NCI-H1436 treated with DMSO at 0.1 percent for 48 hours (cell line): ENCODE measurements at regions not wholly inside any gene's neighbourhood (a gene's known extent, or its start where the extent isn't known, plus 50 kb on each side); places are given as distances from the start of the nearest gene placed in this dataset.
"Not testable (repeated sequence)": the region's sequence is repeated elsewhere in the genome, so short reads cannot be mapped to it uniquely, and the experiment has no call there.

ENCODE experiments used
- DNase-seq: peaks from one replicate; lab custom pipeline; 2025; lab: John Stamatoyannopoulos, UW

DNA sequence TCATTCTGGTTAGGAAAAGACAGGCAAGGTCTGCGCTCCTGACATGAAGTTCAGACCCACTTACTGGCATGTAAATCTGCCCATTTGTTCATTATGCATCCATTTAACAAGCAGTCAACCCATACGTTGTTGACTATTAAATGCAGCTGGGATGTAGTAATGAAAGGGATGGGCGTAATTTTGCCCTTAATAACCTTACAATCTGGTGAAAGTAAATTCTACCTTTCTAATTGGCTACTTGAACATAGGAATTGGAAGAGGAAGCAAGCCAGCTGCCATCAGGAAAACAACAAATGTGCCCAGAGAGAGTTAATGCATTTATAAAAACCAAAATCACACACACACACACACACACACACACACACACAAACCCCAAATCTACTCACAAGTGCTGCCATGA lies 170.2 kb upstream of the PITRM1 start:
- DNase-seq: no peak

DNA sequence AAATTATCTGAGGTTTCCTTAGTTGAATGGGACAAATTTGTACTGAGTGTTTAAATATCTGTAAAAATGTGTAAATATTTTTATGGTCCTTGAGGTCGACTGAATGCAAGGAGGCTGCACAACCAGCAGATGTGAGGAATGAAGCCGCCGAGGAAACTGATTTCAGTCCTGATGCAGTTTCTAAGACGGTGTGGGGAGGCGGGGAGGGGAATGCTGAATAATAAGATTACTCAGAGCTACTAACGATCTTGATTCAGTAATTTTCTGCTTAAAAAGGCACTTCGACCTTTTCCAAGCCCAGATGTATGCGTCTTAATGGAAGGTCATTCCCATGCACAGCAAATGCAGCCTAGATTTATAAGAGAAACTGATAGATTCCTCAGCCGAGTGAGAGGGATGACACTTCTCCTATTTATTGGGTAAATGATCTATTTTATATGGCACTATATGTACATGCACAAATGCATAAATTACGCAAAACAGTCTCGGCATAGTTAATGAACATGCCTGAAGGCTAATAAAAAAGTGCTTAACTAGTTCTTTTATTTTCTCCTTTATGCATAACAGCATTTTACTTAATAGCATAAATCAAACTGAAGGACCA lies 167.6 kb upstream of the PITRM1 start:
- no peak for DNase-seq

DNA sequence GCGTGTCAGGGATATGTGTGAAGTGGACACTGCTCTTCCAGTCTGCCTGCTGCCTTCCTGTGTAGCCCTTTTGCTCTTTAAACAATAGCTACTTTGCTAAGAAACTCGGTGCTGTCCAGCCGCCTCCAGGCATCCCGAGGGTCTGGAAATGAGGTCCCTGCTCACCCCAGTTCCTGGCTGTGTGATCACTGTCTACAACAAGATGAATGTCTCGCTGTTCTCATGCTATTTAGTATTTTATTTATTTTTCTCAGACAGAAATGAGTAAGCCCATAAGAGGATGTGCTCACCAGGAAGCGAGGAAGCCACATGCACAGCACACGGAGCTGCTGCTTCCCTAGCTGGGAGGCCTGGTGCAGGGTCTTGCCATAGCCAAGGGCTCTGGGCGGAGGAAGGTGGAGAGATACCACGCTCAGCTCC lies 167.0 kb upstream of the PITRM1 start:
- DNase-seq: no peak

DNA sequence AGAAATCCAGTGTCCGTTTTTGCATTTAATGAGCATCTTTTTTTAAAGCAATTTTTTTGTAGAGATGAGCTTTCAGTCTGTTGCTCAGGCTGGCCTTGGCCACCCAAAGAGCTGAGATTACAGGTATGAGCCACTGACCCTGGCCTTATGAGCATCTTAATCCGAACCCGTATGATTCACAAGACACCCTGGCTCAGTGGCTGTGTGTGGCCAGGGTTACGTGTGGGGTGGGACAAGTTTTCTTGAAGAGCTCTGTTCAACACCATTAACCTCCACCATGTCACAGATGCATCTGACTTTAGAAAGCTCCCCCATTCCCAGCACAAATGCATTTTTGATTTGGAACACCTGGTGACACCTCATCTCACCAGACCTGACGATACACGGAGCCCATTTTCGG lies 166.5 kb upstream of the PITRM1 start:
- DNase-seq: no peak

DNA sequence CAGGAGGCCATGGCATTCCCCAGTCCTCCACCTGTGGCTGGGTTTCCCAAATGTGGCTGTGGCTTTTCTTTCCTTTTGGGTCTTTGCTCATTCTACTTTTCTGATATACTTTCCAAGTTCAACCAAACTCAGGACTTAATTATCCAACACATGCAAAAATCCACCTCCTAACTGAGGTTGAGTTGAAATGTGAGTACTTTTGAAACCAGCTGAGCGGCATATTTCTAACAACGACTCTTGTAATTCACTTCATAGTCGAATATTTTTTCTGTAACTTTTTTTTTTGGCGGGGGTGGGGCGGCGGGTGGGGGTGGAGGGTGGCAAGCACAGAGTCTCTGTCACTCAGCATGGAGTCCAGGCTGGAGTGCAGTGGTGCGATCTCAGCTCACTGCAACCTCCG lies 165.2 kb upstream of the PITRM1 start:
- no peak for DNase-seq

DNA sequence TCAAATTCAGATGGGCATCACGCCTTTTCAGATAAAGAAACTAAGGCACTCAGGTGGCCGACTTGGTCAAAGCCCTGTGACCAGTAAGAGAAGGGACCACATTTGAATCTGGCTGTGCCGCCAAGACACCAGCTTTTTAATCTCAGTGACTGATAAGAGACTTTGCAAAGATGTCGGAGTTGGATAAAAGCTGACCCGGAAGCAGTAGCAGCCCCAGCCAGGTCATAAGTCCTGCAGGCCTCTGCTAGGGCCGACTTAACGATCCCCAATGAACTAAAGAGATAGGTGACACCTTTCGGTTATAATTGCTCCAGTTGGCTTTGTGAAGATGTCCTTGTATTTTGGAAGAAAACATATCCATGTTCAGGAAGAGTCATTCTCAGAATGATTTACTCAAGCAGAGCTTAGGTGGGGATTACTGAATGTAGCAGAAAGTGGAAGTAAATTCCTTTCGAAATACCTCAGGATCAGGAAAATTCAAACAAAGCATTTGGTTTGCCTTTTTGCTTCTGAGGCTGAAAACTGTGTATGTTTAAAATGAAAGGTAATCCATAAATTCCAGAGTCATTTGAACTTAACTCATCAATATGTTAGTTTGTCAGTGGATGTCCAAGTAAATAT lies 164.2 kb upstream of the PITRM1 start:
- DNase-seq: no peak

DNA sequence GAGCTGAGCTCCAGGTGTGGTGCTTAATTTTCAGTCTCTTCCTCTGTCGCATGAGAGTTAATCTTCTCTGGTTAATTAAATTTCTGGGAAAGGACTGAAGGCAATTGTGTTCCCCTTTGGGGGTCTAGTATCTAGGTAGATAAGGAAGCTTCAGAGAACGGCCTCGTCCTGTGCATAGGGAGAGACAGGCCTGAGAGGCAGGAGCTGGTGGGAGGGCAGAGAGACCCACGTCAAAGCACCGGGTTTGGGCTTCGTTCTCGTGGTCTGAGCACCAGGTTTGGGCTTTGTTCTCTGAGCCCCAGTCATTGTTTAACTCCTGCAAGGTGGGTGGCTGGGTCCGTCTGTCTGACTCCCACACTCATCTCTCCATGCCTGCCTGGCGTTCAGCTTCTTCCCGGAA lies 160.8 kb upstream of the PITRM1 start:
- no peak for DNase-seq

DNA sequence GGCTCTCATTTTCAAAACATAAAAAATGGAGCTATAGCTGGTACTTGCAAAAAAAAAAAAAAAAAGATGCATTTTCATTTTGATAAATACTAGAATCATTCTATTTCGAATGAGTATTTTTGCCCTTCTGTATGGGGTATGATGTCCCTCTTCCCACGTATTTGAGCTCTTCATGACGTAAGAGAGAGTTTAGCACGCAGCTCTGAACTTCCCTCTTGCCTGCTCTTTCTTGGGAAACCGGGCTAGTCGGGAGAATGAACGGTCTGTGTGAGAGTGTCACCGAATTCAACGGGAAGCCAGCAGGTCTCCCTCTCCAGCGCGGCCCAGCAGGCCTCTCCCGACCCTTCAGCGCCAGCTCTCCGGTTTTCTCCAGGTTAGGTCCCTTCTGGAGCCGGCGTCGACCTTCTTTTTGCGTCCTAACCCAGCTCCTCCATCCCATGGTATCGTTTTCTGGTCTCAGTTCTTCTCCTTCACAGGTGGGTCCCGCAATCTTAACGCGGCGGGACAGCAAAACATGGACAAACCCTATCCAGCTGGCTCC lies 159.2 kb upstream of the PITRM1 start:
- no peak for DNase-seq

DNA sequence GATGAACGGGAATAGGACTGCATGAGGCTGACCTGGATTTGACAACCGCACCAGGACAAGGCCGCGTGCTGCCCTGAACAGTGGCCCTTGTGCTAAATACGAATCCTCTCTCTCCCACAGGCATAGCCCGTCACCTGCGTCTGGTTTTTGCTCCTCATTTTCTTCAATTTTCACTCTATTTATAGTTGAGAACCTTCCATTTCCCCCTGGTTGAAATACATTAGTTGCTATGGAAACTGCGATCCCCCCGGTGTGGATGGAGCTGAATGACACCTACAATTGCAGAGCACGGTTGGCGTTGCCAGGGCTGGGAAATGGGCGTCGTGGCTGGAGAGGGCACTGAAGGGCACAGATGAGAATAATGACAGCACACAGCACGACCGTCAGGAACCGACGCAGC lies 158.6 kb upstream of the PITRM1 start:
- DNase-seq: no peak

DNA sequence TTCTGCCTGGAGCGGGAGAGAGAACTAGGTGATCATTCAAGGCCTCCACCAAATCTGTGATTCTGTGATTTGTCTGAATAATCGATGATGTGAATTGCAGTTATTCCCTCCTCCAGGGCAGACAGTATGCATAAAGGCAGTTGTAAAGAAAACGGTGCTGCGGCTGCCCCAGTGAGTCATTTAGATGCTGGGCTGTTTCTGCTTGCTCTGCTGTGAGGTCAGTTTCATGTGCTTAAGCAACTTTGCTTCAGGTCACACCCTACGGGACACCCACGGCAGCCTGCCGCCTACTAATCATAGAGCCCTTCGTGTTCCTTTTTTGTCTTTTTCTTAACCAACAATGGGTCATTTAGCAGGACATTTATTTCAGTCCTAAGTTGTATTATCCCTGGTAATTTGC lies 158.1 kb upstream of the PITRM1 start:
- no peak for DNase-seq

DNA sequence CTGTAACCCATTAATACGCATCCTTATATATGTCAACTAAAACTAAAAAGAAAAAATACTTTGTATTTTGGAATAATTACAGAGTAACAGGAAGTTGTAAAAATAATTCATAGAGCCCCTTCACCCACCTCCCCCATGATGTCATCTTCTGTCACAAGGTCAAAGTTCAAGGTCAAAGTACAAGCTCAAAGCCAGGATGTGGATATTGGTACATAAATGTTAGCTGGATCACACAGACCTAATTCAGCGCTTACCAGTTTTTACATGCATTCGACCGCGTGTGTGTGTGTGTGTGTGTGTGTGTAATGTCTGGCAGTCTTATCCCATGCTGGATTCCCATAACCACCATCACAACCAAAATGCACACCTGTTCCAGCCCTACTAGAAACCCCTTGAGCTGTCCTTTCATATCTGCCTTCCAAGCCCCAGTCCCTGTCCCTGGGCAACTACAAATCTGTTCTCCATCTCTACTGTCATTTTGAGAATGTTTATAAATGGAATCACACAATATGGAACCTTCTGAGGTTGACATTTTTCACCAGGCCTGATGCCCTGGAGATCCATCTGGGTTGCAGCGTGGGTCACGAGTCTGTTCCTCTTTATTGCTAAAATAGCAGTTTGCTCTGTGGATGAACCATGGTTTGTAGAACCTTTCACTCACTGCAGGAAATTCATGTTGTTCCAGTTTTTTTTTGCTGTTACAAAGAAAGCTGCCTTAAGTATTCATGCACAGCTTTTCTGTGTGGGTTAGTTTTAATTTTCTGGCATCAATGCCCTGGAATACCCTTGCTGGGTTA lies 153.6 kb upstream of the PITRM1 start:
- no peak for DNase-seq

DNA sequence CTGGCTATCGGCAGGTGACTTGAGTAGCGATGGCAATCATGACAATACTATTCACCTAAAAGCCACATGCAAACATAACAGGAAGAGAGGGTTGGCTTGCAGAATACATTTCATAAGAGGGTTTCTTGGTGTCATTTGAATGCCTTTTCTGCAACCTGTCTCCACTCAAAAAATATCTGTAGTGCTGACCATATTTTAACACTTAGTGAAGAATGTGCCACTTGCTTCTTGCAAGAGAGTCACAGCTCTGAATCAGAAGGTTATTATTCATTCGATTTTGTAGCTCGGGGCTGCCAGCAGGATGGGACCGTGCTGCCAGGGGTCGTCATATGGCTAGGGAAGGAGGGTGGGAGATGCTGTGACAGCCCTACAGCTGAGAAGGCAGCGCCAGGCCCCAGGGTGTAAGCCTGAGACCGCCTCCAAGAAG lies 152.0 kb upstream of the PITRM1 start:
- DNase-seq: no peak

DNA sequence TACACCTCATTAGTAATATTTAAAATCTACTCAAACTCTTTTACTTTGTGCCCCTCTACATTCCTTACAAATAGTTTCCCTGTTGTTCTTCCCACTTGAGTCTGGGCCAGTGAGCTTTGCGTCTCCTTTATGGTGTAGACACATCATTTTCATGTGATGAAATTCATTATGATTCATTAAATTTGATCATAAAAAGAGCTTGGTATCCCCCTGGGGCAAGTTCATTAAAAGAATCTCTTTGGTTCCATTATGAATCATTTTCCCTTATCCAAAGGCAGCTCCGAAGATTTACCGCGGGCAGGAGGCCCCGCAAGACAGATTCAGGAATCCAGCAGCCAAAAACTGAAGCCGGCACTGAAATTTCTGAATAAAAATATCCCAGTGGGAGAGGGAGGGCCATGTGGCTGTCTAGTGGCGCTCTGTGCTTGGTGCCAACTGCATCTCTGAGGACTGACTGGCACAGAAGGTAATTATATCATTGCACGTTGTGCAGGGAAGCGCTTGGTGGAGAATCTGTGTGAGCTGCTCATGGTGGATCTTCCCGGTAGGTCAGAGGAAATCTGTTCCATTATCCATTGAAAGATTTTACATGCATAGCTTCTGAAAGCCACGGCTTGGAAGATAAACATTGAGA lies 151.4 kb upstream of the PITRM1 start:
- no peak for DNase-seq

DNA sequence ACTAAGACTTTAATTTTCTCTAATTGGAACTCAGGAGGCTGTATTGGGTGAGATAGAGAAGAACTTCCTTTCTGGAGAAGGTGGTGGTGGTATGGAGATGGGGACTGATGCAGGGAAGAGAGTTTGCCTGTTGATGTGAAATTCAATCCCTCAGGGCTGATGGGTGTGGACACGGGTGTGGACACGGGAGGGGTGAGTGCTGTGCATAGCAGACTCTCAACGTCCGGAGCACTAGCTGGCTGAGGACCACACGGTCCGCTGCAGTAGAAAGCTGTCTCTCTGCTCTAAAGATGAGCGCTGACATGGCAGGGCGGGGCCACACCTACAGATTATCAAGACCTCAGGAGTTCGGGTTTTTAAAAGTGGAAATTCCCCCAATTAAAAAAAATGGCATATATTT lies 148.5 kb upstream of the PITRM1 start:
- no peak for DNase-seq

DNA sequence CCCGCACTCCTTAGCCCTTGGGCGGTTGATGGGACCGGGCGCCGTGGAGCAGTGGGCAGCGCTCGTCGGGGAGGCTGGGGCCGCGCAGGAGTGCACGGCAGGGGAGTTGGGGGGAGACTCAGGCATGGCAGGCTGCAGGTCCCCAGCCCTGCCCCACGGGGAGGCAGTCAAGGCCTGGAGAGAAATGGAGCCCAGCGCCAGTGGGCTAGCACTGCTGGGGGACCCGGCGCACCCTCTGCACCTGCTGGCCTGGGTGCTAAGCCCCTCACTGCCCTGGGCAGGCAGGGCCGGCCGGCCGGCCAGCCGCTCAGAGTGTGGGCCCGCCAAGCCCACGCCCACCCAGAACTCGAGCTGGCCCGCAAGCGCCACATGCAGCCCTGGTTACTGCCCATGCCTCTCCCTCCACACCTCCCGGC lies 147.2 kb upstream of the PITRM1 start:
- DNase-seq: no peak

DNA sequence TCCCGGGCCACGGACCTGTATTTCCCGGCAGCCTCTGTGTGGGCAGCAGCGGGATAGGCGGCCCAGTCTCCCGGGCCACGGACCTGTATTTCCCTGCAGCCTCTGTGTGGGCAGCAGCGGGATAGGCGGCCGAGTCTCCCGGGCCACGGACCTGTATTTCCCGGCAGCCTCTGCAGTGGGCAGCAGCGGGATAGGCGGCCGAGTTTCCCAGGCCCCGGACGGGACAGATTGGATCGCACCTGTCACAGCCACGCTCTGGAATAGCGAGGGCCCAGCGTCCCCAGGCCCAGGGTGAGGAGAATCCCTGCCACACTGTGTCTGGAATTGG lies 145.9 kb upstream of the PITRM1 start:
- DNase-seq: not testable (repeated sequence)

DNA sequence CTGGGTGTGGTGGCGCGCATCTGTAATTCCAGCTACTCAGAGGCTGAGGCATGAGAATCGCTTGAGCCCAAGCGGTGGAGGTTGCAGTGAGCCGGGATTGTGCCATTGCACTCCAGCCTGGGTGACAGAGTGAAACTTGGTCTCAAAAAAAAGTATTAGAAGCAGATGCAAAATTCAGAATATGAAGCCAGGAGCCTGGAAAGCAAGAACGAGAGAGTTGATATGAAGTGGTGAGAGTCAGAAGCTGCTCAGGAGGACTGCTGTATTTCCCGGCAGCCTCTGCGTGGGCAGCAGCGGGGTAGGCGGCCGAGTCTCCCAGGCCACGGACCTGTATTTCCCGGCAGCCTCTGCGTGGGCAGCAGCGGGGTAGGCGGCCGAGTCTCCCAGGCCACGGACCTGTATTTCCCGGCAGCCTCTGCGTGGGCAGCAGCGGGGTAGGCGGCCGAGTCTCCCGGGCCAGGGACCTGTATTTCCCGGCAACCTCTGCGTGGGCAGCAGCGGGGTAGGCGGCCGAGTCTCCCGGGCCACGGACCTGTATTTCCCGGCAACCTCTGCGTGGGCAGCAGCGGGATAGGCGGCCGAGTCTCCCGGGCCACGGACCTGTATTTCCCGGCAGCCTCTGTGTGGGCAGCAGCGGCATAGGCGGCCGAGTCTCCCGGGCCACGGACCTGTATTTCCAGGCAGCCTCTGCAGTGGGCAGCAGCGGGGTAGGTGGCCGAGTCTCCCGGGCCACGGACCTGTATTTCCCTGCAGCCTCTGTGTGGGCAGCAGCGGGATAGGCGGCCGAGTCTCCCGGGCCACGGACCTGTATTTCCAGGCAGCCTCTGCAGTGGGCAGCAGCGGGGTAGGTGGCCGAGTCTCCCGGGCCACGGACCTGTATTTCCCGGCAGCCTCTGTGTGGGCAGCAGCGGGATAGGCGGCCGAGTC lies 145.2 kb upstream of the PITRM1 start:
- DNase-seq: not testable (repeated sequence)

DNA sequence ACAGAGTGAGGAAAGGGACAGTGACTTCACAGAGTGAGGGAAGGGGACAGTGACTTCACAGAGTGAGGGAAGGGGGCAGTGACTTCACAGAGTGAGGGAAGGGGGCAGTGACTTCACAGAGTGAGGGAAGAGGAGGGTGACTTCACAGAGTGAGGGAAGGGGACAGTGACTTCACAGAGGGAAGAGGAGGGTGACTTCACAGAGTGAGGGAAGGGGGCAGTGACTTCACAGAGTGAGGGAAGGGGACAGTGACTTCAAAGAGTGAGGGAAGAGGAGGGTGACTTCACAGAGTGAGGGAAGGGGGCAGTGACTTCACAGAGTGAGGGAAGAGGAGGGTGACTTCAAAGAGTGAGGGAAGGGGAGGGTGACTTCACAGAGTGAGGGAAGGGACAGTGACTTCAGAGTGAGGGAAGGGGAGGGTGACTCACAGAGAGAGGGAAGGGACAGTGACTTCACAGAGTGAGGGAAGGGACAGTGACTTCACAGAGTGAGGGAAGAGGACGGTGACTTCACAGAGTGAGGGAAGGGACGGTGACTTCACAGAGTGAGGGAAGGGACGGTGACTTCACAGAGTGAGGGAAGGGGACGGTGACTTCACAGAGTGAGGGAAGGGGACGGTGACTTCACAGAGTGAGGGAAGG lies 142.0 kb upstream of the PITRM1 start:
- not testable (repeated sequence) for DNase-seq

DNA sequence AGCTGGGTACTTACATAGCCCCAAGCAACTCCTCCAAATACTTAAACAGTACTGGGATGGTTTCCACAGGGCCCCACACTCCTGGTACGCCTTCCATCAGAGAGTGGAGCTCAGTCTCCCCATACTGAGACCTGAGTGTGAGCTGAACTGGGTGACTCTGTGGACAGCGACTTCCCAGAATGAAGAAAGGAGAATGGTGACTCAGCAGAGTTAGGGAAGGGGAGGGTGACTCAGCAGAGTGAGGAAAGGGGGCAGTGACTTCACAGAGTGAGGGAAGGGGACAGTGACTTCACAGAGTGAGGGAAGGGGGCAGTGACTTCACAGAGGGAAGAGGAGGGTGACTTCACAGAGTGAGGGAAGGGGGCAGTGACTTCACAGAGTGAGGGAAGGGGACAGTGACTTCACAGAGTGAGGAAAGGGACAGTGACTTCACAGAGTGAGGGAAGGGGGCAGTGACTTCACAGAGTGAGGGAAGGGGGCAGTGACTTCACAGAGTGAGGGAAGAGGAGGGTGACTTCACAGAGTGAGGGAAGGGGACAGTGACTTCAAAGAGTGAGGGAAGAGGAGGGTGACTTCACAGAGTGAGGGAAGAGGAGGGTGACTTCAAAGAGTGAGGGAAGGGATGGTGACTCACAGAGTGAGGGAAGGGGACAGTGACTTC lies 141.3 kb upstream of the PITRM1 start:
- not testable (repeated sequence) for DNase-seq

DNA sequence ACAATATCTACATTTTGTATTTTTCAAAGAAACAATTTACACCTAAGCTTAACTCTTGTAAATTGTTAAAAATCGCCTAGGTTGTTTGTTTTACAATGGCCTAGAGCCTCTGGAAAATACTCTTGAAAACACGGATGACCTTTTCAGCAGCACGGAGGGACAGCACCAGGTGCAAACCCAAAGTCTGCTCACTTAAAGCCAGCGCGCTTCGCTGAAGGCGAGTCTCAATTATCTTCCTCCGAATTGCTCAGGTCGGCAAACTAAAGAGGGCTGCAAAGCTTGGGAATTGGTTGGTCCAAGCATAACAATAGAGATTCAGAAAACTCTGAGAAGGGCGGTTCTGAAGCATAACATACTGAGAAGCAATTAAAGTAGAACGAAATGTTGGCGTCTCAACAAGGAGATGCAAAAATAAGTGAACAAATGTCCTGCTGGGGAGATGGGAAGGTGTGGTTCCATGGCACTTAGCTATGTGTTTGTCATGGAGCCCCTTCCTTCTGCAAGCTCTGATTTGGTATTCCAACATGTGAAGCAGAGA lies 139.9 kb upstream of the PITRM1 start:
- no peak for DNase-seq
